HEK293 (cell line): ENCODE measurements at regions not wholly inside any gene's neighbourhood (a gene's known extent, or its start where the extent isn't known, plus 50 kb on each side); places are given as distances from the start of the nearest gene placed in this dataset.
A peak's percentile ranks its signal among the peaks of the same experiment; 100 is the strongest.

Experiments used
- CTCF ChIA-PET: fragments of 350-600 bp; formaldehyde crosslinking; extraction: SDS; loops from one replicate; lab custom pipeline; 2021; ENCODE audit warnings: antibody characterized with exemption; lab: Yijun Ruan, JAX
- POLR2A ChIA-PET: fragments of 300-600 bp; formaldehyde crosslinking; extraction: SDS; loops from one replicate; lab custom pipeline; 2020; ENCODE audit warnings: antibody characterized with exemption, inconsistent platforms; lab: Yijun Ruan, JAX
- H3K27ac ChIP-seq: fragments of 200-500 bp; sonication (Bioruptor generic); 2 replicates; pipeline ENCODE4 v1.5.1; 2014; ENCODE audit warnings: low read depth, low read length, control low read depth, inconsistent platforms; ENCODE audit errors: extremely low read depth
- H3K36me3 ChIP-seq, 2 experiments: fragments of 200-500 bp in 1 of 2; sonication (Bioruptor generic) in 1 of 2; 1 replicate in 1 of 2; 2 replicates in 1 of 2; pipeline ENCODE4 v1.5.1; 2014 to 2017; ENCODE audit warnings: inconsistent platforms in 2 of 2, low read length in 2 of 2; ENCODE audit not compliant: control insufficient read depth in 2 of 2, insufficient read depth in 1 of 2
- H3K4me1 ChIP-seq: fragments of 200-500 bp; sonication (Bioruptor generic); 2 replicates; pipeline ENCODE4 v1.5.1; 2014; ENCODE audit warnings: mild to moderate bottlenecking, low read length, inconsistent platforms; ENCODE audit not compliant: control insufficient read depth, insufficient read depth
- H3K4me3 ChIP-seq: 2 replicates; pipeline ENCODE4 v1.5.1; 2011; ENCODE audit warnings: low read depth, mild to moderate bottlenecking, control low read depth, low read length, moderate library complexity
- H3K9me3 ChIP-seq: fragments of 200-500 bp; sonication (Bioruptor generic); 2 replicates; pipeline ENCODE4 v1.5.1; 2014; ENCODE audit warnings: low read depth, low read length, inconsistent platforms; ENCODE audit not compliant: control insufficient read depth, insufficient read depth
- ATF2 ChIP-seq: fragments of 450-650 bp; formaldehyde crosslinking; IDR thresholded peaks from 2 replicates; pipeline ENCODE4 v1.5.1; 2016; ENCODE audit warnings: missing biosample characterization, missing genetic modification characterization, low read depth
- GLIS1 ChIP-seq: fragments of 450-650 bp; formaldehyde crosslinking; IDR thresholded peaks from 2 replicates; pipeline ENCODE4 v1.5.1; 2016; ENCODE audit warnings: missing biosample characterization, missing genetic modification characterization
- HIC1 ChIP-seq: fragments of 450-650 bp; formaldehyde crosslinking; IDR thresholded peaks from 2 replicates; pipeline ENCODE4 v1.5.1; 2016; ENCODE audit warnings: missing biosample characterization, missing genetic modification characterization
- INSM2 ChIP-seq: fragments of 450-650 bp; formaldehyde crosslinking; IDR thresholded peaks from 2 replicates; pipeline ENCODE4 v1.5.1; 2016; ENCODE audit warnings: missing biosample characterization, missing genetic modification characterization
- PATZ1 ChIP-seq: fragments of 450-650 bp; formaldehyde crosslinking; IDR thresholded peaks from 2 replicates; pipeline ENCODE4 v1.5.1; 2016; ENCODE audit warnings: missing biosample characterization, missing genetic modification characterization
- SP2 ChIP-seq: fragments of 450-650 bp; formaldehyde crosslinking; IDR thresholded peaks from 2 replicates; pipeline ENCODE4 v1.5.1; 2016; ENCODE audit warnings: missing biosample characterization, missing genetic modification characterization
- WT1 ChIP-seq: fragments of 450-650 bp; formaldehyde crosslinking; IDR thresholded peaks from 2 replicates; pipeline ENCODE4 v1.5.1; 2016; ENCODE audit warnings: missing biosample characterization, missing genetic modification characterization
- YY2 ChIP-seq: fragments of 450-650 bp; formaldehyde crosslinking; IDR thresholded peaks from 2 replicates; pipeline ENCODE4 v1.5.1; 2016; ENCODE audit warnings: missing biosample characterization, missing genetic modification characterization
- ZBTB10 ChIP-seq: fragments of 450-650 bp; formaldehyde crosslinking; IDR thresholded peaks from 2 replicates; pipeline ENCODE4 v1.5.1; 2016; ENCODE audit warnings: missing biosample characterization, missing genetic modification characterization
- ZBTB17 ChIP-seq: fragments of 450-650 bp; formaldehyde crosslinking; IDR thresholded peaks from 2 replicates; pipeline ENCODE4 v1.5.1; 2016; ENCODE audit warnings: missing biosample characterization, missing genetic modification characterization
- ZBTB21 ChIP-seq: fragments of 450-650 bp; formaldehyde crosslinking; IDR thresholded peaks from 2 replicates; pipeline ENCODE4 v1.5.1; 2017; ENCODE audit warnings: missing biosample characterization, missing genetic modification characterization
- ZBTB48 ChIP-seq: fragments of 450-650 bp; formaldehyde crosslinking; IDR thresholded peaks from 2 replicates; pipeline ENCODE4 v1.5.1; 2016; ENCODE audit warnings: missing biosample characterization, missing genetic modification characterization
- ZFP69B ChIP-seq: fragments of 450-650 bp; formaldehyde crosslinking; IDR thresholded peaks from 2 replicates; pipeline ENCODE4 v1.5.1; 2016; ENCODE audit warnings: missing biosample characterization, missing genetic modification characterization
- ZNF132 ChIP-seq: fragments of 450-650 bp; formaldehyde crosslinking; IDR thresholded peaks from 2 replicates; pipeline ENCODE4 v1.5.1; 2017; ENCODE audit warnings: missing biosample characterization, missing genetic modification characterization, borderline replicate concordance
- ZNF223 ChIP-seq: fragments of 450-650 bp; formaldehyde crosslinking; IDR thresholded peaks from 2 replicates; pipeline ENCODE4 v1.5.1; 2016; ENCODE audit warnings: missing biosample characterization, missing genetic modification characterization
- ZNF354C ChIP-seq: fragments of 450-650 bp; formaldehyde crosslinking; IDR thresholded peaks from 2 replicates; pipeline ENCODE4 v1.5.1; 2016; ENCODE audit warnings: missing biosample characterization, missing genetic modification characterization, low read depth, borderline replicate concordance
- ZNF37A ChIP-seq: fragments of 450-650 bp; IDR thresholded peaks from 2 replicates; pipeline ENCODE4 v1.5.1; 2018; ENCODE audit warnings: missing biosample characterization, missing genetic modification characterization
- ZNF394 ChIP-seq: fragments of 450-650 bp; formaldehyde crosslinking; IDR thresholded peaks from 2 replicates; pipeline ENCODE4 v1.5.1; 2016; ENCODE audit warnings: missing biosample characterization, missing genetic modification characterization, mild to moderate bottlenecking, moderate library complexity, borderline replicate concordance
- ZNF416 ChIP-seq: fragments of 450-650 bp; formaldehyde crosslinking; IDR thresholded peaks from 2 replicates; pipeline ENCODE4 v1.5.1; 2016; ENCODE audit warnings: missing biosample characterization, missing genetic modification characterization
- ZNF514 ChIP-seq: fragments of 450-650 bp; formaldehyde crosslinking; IDR thresholded peaks from 2 replicates; pipeline ENCODE4 v1.5.1; 2016; ENCODE audit warnings: missing biosample characterization, missing genetic modification characterization
- ZNF555 ChIP-seq: fragments of 450-650 bp; formaldehyde crosslinking; conservative IDR thresholded peaks from 2 replicates; pipeline ENCODE4 v1.5.1; 2017; ENCODE audit warnings: missing biosample characterization, mild to moderate bottlenecking, missing genetic modification characterization, inconsistent platforms
- ZNF626 ChIP-seq: fragments of 450-650 bp; sonication (Bioruptor Pico); formaldehyde crosslinking; IDR thresholded peaks from 2 replicates; pipeline ENCODE4 v1.5.1; 2018; ENCODE audit warnings: missing biosample characterization, missing genetic modification characterization, inconsistent platforms
- ZNF629 ChIP-seq: fragments of 450-650 bp; formaldehyde crosslinking; IDR thresholded peaks from 2 replicates; pipeline ENCODE4 v1.5.1; 2017; ENCODE audit warnings: missing biosample characterization, missing genetic modification characterization
- ZNF692 ChIP-seq: fragments of 450-650 bp; formaldehyde crosslinking; IDR thresholded peaks from 2 replicates; pipeline ENCODE4 v1.5.1; 2016; ENCODE audit warnings: missing biosample characterization, missing genetic modification characterization
- ZNF837 ChIP-seq: fragments of 450-650 bp; formaldehyde crosslinking; IDR thresholded peaks from 2 replicates; pipeline ENCODE4 v1.5.1; 2016; ENCODE audit warnings: missing biosample characterization, missing genetic modification characterization

- TF ChIP-seq ZNF629 (tag by site-specific recombination) (peak; percentile 75), ZNF692 (peak; percentile 47; the same call in 1 of the 2 replicates), ZNF514 (tag by site-specific recombination) (no peak), ZBTB17 (0 out of 2 replicates have a peak, but pooled peaks have one; percentile 23), ZNF132 (tag by site-specific recombination) (no peak), HIC1 (tag by site-specific recombination) (peak; percentile 39; the same call in 1 of the 2 replicates), ZNF416 (tag by site-specific recombination) (no peak), ZBTB10 (peak; percentile 57; the same call in 1 of the 2 replicates), ATF2 (peak; percentile 79), ZBTB21 (tag by site-specific recombination) (peak; percentile 93), INSM2 (tag by site-specific recombination) (0 out of 2 replicates have a peak, but pooled peaks have one; percentile 18), SP2 (no peak), GLIS1 (peak; percentile 70), ZNF837 (no peak), ZBTB48 (tag by site-specific recombination) (0 out of 2 replicates have a peak, but pooled peaks have one; percentile 45), ZNF223 (tag by site-specific recombination) (no peak)
Measured at GRCh38 chr15:91555312-91555711, 298.2 kb upstream of the SLCO3A1 start (continued).

GRCh38 chr15:91556926-91557325 is 296.6 kb upstream of the SLCO3A1 start:
- Histone ChIP-seq H3K4me3 (no peak overlapping the region), H3K9me3 (no peaks in the 10 kb centered on the region), H3K27ac (no peak overlapping the region), H3K36me3 (no peaks in the 10 kb centered on the region), H3K4me1 (no peaks in the 10 kb centered on the region; the same call in 1 of the 2 replicates)
- ChIA-PET CTCF (interaction anchor here (0.7 to 0.9 kb wide), 2 partner anchors 149 to 245 kb away, joined by 3 read pairs; no protein-coding TSS in a partner anchor), POLR2A (no interaction called here)
- TF ChIP-seq ZNF354C (no peak), PATZ1 (tag by site-specific recombination) (no peak), ZNF626 (tag by site-specific recombination) (no peak), WT1 (tag by site-specific recombination) (no peak), YY2 (no peak), ZNF37A (tag by site-specific recombination) (no peak), ZNF394 (tag by site-specific recombination) (no peak), ZFP69B (tag by site-specific recombination) (no peak), ZNF555 (tag by site-specific recombination) (no peak)
